H1 (cell line): ENCODE measurements at regions not wholly inside any gene's neighbourhood (a gene's known extent, or its start where the extent isn't known, plus 50 kb on each side); places are given as distances from the start of the nearest gene placed in this dataset.

Source experiments
- CTCF ChIA-PET: fragments of 300-600 bp; sonication (Branson Sonifier 250); formaldehyde crosslinking; loops from one replicate; lab custom pipeline; 2021; ENCODE audit not compliant: partially characterized antibody; lab: Charles Lee
- POLR2A ChIA-PET: fragments of 300-600 bp; sonication (Branson Sonifier 250); formaldehyde crosslinking; loops from one replicate; lab custom pipeline; 2021; ENCODE audit warnings: inconsistent platforms; ENCODE audit not compliant: partially characterized antibody; lab: Charles Lee
- DNase-seq, 2 experiments: peaks; one replicate each; pipeline versions ENCODE4 v3.0.0 to v3.0.0-alpha.2; 2010 to 2022; ENCODE audit warnings: low spot score in 2 of 2, low read depth in 1 of 2, mixed read lengths in 1 of 2
- FAIRE-seq: peaks from 2 replicates; lab custom pipeline; 2011; peaks lifted over from hg19 to GRCh38; lab: Jason Lieb, UNC
- H2AFZ ChIP-seq: 2 replicates; pipeline ENCODE4 v1.8.1; 2012; ENCODE audit warnings: low read length, inconsistent platforms
- H2AK5ac ChIP-seq: 2 replicates; pipeline ENCODE4 v1.6.1; 2013; ENCODE audit warnings: low read depth, low read length
- H2BK120ac ChIP-seq: replicated peaks from 2 replicates; pipeline ENCODE3; 2013; ENCODE audit warnings: low read depth, low read length, inconsistent platforms
- H2BK12ac ChIP-seq: 2 replicates; pipeline ENCODE4 v1.6.1; 2013; ENCODE audit warnings: low read depth, low read length
- H2BK15ac ChIP-seq: 2 replicates; pipeline ENCODE4 v1.6.1; 2013; ENCODE audit warnings: low read length
- H2BK20ac ChIP-seq: 2 replicates; pipeline ENCODE4 v1.6.1; 2013; ENCODE audit warnings: low read length
- H2BK5ac ChIP-seq: 2 replicates; pipeline ENCODE4 v1.6.1; 2013; ENCODE audit warnings: low read depth, low read length
- H3K14ac ChIP-seq: 2 replicates; pipeline ENCODE4 v1.6.1; 2013; ENCODE audit warnings: inconsistent platforms; ENCODE audit not compliant: insufficient read length
- H3K18ac ChIP-seq: 2 replicates; pipeline ENCODE4 v1.6.1; 2013; ENCODE audit warnings: low read length; ENCODE audit errors: extremely low read depth
- H3K23ac ChIP-seq: 2 replicates; pipeline ENCODE4 v1.6.1; 2013; ENCODE audit warnings: inconsistent platforms; ENCODE audit not compliant: insufficient read length
- H3K23me2 ChIP-seq: 2 replicates; pipeline ENCODE4 v1.6.1; 2013; ENCODE audit warnings: low read depth, low read length
- H3K27ac ChIP-seq: 2 replicates; pipeline ENCODE4 v1.6.1; 2011; ENCODE audit warnings: low read depth, low read length, inconsistent platforms
- H3K27me3 ChIP-seq, 4 experiments: replicated peaks in 1 of 4; 1 replicate in 1 of 4; 2 replicates in 3 of 4; pipeline versions ENCODE4 v1.6.1 to v1.8.1; 2011 to 2013; ENCODE audit warnings: low read length in 3 of 4, mild to moderate bottlenecking in 3 of 4, inconsistent platforms in 2 of 4, mixed read lengths in 2 of 4, moderate library complexity in 1 of 4; ENCODE audit not compliant: control insufficient read depth in 3 of 4, insufficient read depth in 3 of 4; ENCODE audit errors: extremely low read depth in 1 of 4
- H3K36me3 ChIP-seq, 4 experiments: 2 replicates each; pipeline versions ENCODE4 v1.6.1 to v1.8.1; 2011 to 2013; ENCODE audit warnings: mild to moderate bottlenecking in 4 of 4, low read length in 3 of 4, moderate library complexity in 2 of 4, control low read depth in 1 of 4, inconsistent platforms in 1 of 4; ENCODE audit not compliant: insufficient read depth in 4 of 4, control insufficient read depth in 2 of 4
- H3K4ac ChIP-seq: replicated peaks from 2 replicates; pipeline ENCODE3; 2013; ENCODE audit warnings: low read length, low read depth, mixed read lengths, inconsistent platforms; ENCODE audit not compliant: insufficient read length
- H3K4me1 ChIP-seq, 4 experiments: replicated peaks in 1 of 4; 1 replicate in 1 of 4; 2 replicates in 3 of 4; pipeline versions ENCODE4 v1.6.1 to v1.8.1; 2011 to 2013; ENCODE audit warnings: low read length in 3 of 4, inconsistent platforms in 2 of 4, mixed read lengths in 1 of 4; ENCODE audit not compliant: insufficient read depth in 4 of 4, control insufficient read depth in 3 of 4
- H3K4me2 ChIP-seq, 2 experiments: 2 replicates each; pipeline versions ENCODE4 v1.6.1 to v1.8.1; 2011 to 2013; ENCODE audit warnings: low read depth in 2 of 2, low read length in 2 of 2, control low read depth in 1 of 2, inconsistent platforms in 1 of 2, mild to moderate bottlenecking in 1 of 2; ENCODE audit not compliant: insufficient read depth in 1 of 2
- H3K4me3 ChIP-seq, 4 experiments: fragments of 200-600, 300-600 bp in 1 of 4; sonication (generic), shearing (Covaris generic), sonication (Bioruptor Twin) in 1 of 4; 2 replicates each; pipeline versions ENCODE4 v1.5.1 to v1.8.1; 2011 to 2016; ENCODE audit warnings: low read length in 4 of 4, low read depth in 3 of 4, control low read depth in 2 of 4, inconsistent platforms in 2 of 4, mild to moderate bottlenecking in 2 of 4, mixed read lengths in 1 of 4, moderate library complexity in 1 of 4; ENCODE audit not compliant: insufficient read depth in 2 of 4; ENCODE audit errors: extremely low read depth in 1 of 4
- H3K56ac ChIP-seq: replicated peaks from 2 replicates; pipeline ENCODE3; 2013; ENCODE audit warnings: low read depth, mild to moderate bottlenecking, mixed read lengths, low read length, inconsistent platforms; ENCODE audit not compliant: insufficient read length
- H3K79me1 ChIP-seq: 2 replicates; pipeline ENCODE4 v1.6.1; 2013; ENCODE audit warnings: low read depth, low read length, control low read depth
- H3K79me2 ChIP-seq, 2 experiments: 2 replicates each; pipeline versions ENCODE4 v1.6.1 to v1.8.1; 2012 to 2013; ENCODE audit warnings: low read length in 2 of 2, mild to moderate bottlenecking in 2 of 2, inconsistent platforms in 1 of 2; ENCODE audit not compliant: insufficient read depth in 2 of 2, control insufficient read depth in 1 of 2
- H3K9ac ChIP-seq, 4 experiments: replicated peaks in 1 of 4; 1 replicate in 1 of 4; 2 replicates in 3 of 4; pipeline versions ENCODE4 v1.6.1 to v1.8.1; 2011 to 2013; ENCODE audit warnings: low read depth in 3 of 4, low read length in 3 of 4, control low read depth in 2 of 4, mild to moderate bottlenecking in 2 of 4, moderate library complexity in 2 of 4, inconsistent platforms in 1 of 4; ENCODE audit errors: extremely low read depth in 1 of 4
- H3K9me3 ChIP-seq, 2 experiments: 2 replicates each; pipeline versions ENCODE4 v1.6.1 to v1.8.1; 2012 to 2013; ENCODE audit warnings: mild to moderate bottlenecking in 2 of 2, moderate library complexity in 2 of 2, control low read depth in 1 of 2, inconsistent platforms in 1 of 2, low read depth in 1 of 2, low read length in 1 of 2, mixed read lengths in 1 of 2; ENCODE audit not compliant: insufficient read depth in 2 of 2
- H4K20me1 ChIP-seq, 2 experiments: replicated peaks in 1 of 2; 2 replicates each; pipeline versions ENCODE3 to v1.8.1; 2011 to 2013; ENCODE audit warnings: inconsistent platforms in 2 of 2, low read length in 2 of 2, mild to moderate bottlenecking in 1 of 2; ENCODE audit not compliant: insufficient read depth in 2 of 2, control insufficient read depth in 1 of 2
- H4K5ac ChIP-seq: 2 replicates; pipeline ENCODE4 v1.6.1; 2013; ENCODE audit warnings: low read length, low read depth, mixed read lengths, inconsistent platforms; ENCODE audit not compliant: insufficient read length
- H4K8ac ChIP-seq: 2 replicates; pipeline ENCODE4 v1.8.0; 2013; ENCODE audit warnings: mild to moderate bottlenecking, moderate library complexity, low read length, inconsistent platforms; ENCODE audit not compliant: insufficient read depth; ENCODE audit errors: extremely low read depth
- H4K91ac ChIP-seq: replicated peaks from 2 replicates; pipeline ENCODE3; 2013; ENCODE audit warnings: low read length, mixed read lengths, inconsistent platforms; ENCODE audit not compliant: insufficient read length
- CBX5 ChIP-seq: fragments of 300-800, 300-1000 bp; sonication (generic); IDR thresholded peaks from 2 replicates; pipeline ENCODE4 v1.7.1; 2016; ENCODE audit warnings: antibody characterized with exemption, low read length, low read depth
- EZH2 ChIP-seq: fragments of 200-600 bp; sonication (generic); IDR thresholded peaks from 2 replicates; pipeline ENCODE4 v1.7.1; 2012; ENCODE audit warnings: low read depth, mild to moderate bottlenecking, moderate library complexity, low read length, inconsistent platforms; ENCODE audit not compliant: severe bottlenecking
- KDM4A ChIP-seq: IDR thresholded peaks from one replicate; pipeline ENCODE4 v1.7.1; 2012; ENCODE audit warnings: low read depth, mild to moderate bottlenecking, moderate library complexity, low read length, inconsistent platforms; ENCODE audit not compliant: severe bottlenecking
- RXRA ChIP-seq: IDR thresholded peaks from 2 replicates; pipeline ENCODE4 v1.6.1; 2011; ENCODE audit warnings: low read depth, mild to moderate bottlenecking, low read length, moderate library complexity; ENCODE audit not compliant: insufficient read depth
- SIRT6 ChIP-seq: IDR thresholded peaks from one replicate; pipeline ENCODE4 v1.7.1; 2012; ENCODE audit warnings: low read length, inconsistent platforms
- TBP ChIP-seq: IDR thresholded peaks from 2 replicates; pipeline ENCODE4 v1.6.1; 2011; ENCODE audit warnings: low read depth, low read length, improper control_type of control experiment
- TCF12 ChIP-seq: IDR thresholded peaks from 2 replicates; pipeline ENCODE4 v1.6.1; 2011; ENCODE audit warnings: low read depth, mild to moderate bottlenecking, low read length
- WGBS, 2 experiments: shearing (Covaris generic) in 1 of 2; methylation state at CpG; one replicate each; pipeline versions ENCODE4 v1.1.6 to v1.1.7; 2013 to 2015; ENCODE audit warnings: low lambda C conversion rate in 2 of 2, mixed read lengths in 2 of 2, inconsistent platforms in 1 of 2, low coverage in 1 of 2, missing lambda C conversion rate in 1 of 2; ENCODE audit not compliant: insufficient replicate concordance in 2 of 2, insufficient coverage in 1 of 2, insufficient read length in 1 of 2; ENCODE audit errors: extremely low coverage in 1 of 2, missing lambda C conversion rate in 1 of 2; 5-methylcytosine and 5-hydroxymethylcytosine counted together

GRCh38 chr1:192086644-192087043 is 71.6 kb upstream of the RGS18 start:
- H4K8ac ChIP-seq = no peak overlapping the region
- no peak overlapping the region for H2BK12ac ChIP-seq
- no peaks in the 10 kb centered on the region for H4K20me1 ChIP-seq
- H3K4me3 ChIP-seq = no peak overlapping the region
- ChIA-PET CTCF (no interaction called here), POLR2A (no interaction called here)
- H3K4me1 ChIP-seq = no peaks in the 10 kb centered on the region
- no peaks in the 10 kb centered on the region for H3K79me2 ChIP-seq
- H2BK20ac ChIP-seq = no peak overlapping the region
- H3K9ac ChIP-seq = no peak overlapping the region
- H3K79me1 ChIP-seq = no peaks in the 10 kb centered on the region
- H3K18ac ChIP-seq = no peak overlapping the region
- no peak overlapping the region for H2AK5ac ChIP-seq
- H3K4me2 ChIP-seq = no peak overlapping the region
- FAIRE-seq (no peak), DNase-seq (no peak)
- H3K27me3 ChIP-seq = no peaks in the 10 kb centered on the region
- no peak overlapping the region for H3K56ac ChIP-seq
- H2AFZ ChIP-seq = no peak overlapping the region; the same call in 1 of the 2 replicates
- no peaks in the 10 kb centered on the region for H3K36me3 ChIP-seq
- no peak overlapping the region for H4K91ac ChIP-seq
- H3K9me3 ChIP-seq = no peaks in the 10 kb centered on the region
- TF ChIP-seq RXRA (no peak), EZH2 (no peak), KDM4A (no peak), SIRT6 (no peak), TBP (no peak), CBX5 (no peak), TCF12 (no peak)
- H3K14ac ChIP-seq = no peak overlapping the region
- no peak overlapping the region for H2BK5ac ChIP-seq
- H3K23ac ChIP-seq = no peak overlapping the region
- H2BK120ac ChIP-seq = no peak overlapping the region
- H2BK15ac ChIP-seq = no peak overlapping the region
- H3K4ac ChIP-seq = no peak overlapping the region
- H3K27ac ChIP-seq = no peak overlapping the region
- WGBS, 2 experiments = 89% methylated on average over 1 of the region's 1 CpG; no CpG with 5 or more reads in 1 of the 2 experiments
- H3K23me2 ChIP-seq = no peaks in the 10 kb centered on the region
- H4K5ac ChIP-seq = no peak overlapping the region
